ENCODE measurements at regions not wholly inside any gene's neighbourhood (a gene's known extent, or its start where the extent isn't known, plus 50 kb on each side); places are given as distances from the start of the nearest gene placed in this dataset.

DNA sequence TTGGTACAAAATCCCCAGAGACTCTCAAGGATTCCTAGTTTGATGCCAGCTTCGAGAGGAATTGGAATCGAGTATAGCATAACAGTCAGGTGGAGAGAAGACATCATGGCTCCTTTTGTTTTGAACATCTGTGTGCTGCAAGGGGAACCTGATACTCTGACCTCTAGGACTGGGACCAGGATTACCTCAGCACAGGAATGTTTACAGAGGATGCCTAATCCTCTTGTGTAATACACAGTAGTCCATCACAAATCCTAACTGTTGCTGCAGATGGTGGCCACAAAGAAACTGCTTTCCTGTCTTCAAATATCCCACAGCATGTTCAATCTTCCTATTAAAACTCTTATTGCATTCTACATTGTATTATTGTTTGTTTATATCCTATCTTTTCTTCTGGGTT lies 111.8 kb upstream of the PRMT6 start:
- H3K4me3 ChIP-seq, result no peak overlapping the region
- no peak for FAIRE-seq
- intact Hi-C loops (cut with micrococcal nuclease; ENCODE audit: unreplicated experiment), result no loop called here
- H3K9ac ChIP-seq (ENCODE audit: control insufficient read depth, insufficient read depth, low read length), result no peak overlapping the region
- H3K4me2 ChIP-seq (ENCODE audit: control insufficient read depth, insufficient read depth), result no peak overlapping the region
- no peak overlapping the region for H2AFZ ChIP-seq (ENCODE audit: control insufficient read depth, low read depth, low read length)
- POLR2A ChIA-PET, result no interaction called here
- WGBS (ENCODE audit: insufficient coverage, insufficient replicate concordance, low lambda C conversion rate, missing lambda C conversion rate), result 0% methylated on average over 2 of the region's 2 CpGs
- CTCF ChIA-PET, result no interaction called here
- H3K27ac ChIP-seq (ENCODE audit: control insufficient read depth, insufficient read depth), result no peak overlapping the region
- no peaks in the 10 kb centered on the region for H3K36me3 ChIP-seq (ENCODE audit: control insufficient read depth in 2 of 2, insufficient read depth in 2 of 2, low read length in 1 of 2)
- H3K4me1 ChIP-seq (ENCODE audit: control insufficient read depth, insufficient read depth, low read length), result no peaks in the 10 kb centered on the region
- RAD21 ChIA-PET (ENCODE audit: unreplicated experiment), result no interaction called here
- H3K27me3 ChIP-seq (replicated peaks in 1 of 2; ENCODE audit: control insufficient read depth in 2 of 2, insufficient read depth in 2 of 2, low read length in 1 of 2), result no peaks in the 10 kb centered on the region
- BruUV-seq (replicated peaks), result no TSS peak
- SMC1A ChIA-PET (ENCODE audit: uncharacterized antibody, unreplicated experiment), result no interaction called here
- no peaks in the 10 kb centered on the region for H3K9me3 ChIP-seq (replicated peaks; ENCODE audit: control insufficient read depth, insufficient read depth, low read length)
- DNase-seq (ENCODE audit: low read depth, low spot score), result no peak
- H3K79me2 ChIP-seq (ENCODE audit: control insufficient read depth, insufficient read depth, low read length), result no peaks in the 10 kb centered on the region
- in situ Hi-C loops (cut with MboI), result no loop called here
- no peak for TF ChIP-seq JUNB (IDR thresholded peaks at IDR 0.05)
- TF ChIP-seq POLR2A (IDR thresholded peaks at IDR 0.05; ENCODE audit: low read depth, low read length), result no peak
- TF ChIP-seq, protein P1, sequence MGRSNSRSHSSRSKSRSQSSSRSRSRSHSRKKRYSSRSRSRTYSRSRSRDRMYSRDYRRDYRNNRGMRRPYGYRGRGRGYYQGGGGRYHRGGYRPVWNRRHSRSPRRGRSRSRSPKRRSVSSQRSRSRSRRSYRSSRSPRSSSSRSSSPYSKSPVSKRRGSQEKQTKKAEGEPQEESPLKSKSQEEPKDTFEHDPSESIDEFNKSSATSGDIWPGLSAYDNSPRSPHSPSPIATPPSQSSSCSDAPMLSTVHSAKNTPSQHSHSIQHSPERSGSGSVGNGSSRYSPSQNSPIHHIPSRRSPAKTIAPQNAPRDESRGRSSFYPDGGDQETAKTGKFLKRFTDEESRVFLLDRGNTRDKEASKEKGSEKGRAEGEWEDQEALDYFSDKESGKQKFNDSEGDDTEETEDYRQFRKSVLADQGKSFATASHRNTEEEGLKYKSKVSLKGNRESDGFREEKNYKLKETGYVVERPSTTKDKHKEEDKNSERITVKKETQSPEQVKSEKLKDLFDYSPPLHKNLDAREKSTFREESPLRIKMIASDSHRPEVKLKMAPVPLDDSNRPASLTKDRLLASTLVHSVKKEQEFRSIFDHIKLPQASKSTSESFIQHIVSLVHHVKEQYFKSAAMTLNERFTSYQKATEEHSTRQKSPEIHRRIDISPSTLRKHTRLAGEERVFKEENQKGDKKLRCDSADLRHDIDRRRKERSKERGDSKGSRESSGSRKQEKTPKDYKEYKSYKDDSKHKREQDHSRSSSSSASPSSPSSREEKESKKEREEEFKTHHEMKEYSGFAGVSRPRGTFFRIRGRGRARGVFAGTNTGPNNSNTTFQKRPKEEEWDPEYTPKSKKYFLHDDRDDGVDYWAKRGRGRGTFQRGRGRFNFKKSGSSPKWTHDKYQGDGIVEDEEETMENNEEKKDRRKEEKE (IDR thresholded peaks at IDR 0.05), result no peak
- no peak for TF ChIP-seq KLF5 (IDR thresholded peaks at IDR 0.05; ENCODE audit: partially characterized antibody)
- TF ChIP-seq IRF4 (IDR thresholded peaks at IDR 0.05; ENCODE audit: low read depth, low read length), result no peak
- no peak for TF ChIP-seq DPF2 (IDR thresholded peaks at IDR 0.05)
- no peak for TF ChIP-seq JUND (IDR thresholded peaks at IDR 0.05; ENCODE audit: low read depth, low read length)
- no peak for TF ChIP-seq TCF3 (IDR thresholded peaks at IDR 0.05; ENCODE audit: borderline replicate concordance, insufficient read depth, low read depth, low read length)
- no peak for TF ChIP-seq TCF7 (IDR thresholded peaks at IDR 0.05; ENCODE audit: borderline replicate concordance)
- TF ChIP-seq SMARCA5 (IDR thresholded peaks at IDR 0.05), result no peak
- TF ChIP-seq NR2C2 (IDR thresholded peaks at IDR 0.05; ENCODE audit: borderline replicate concordance, control insufficient read depth, insufficient read length, low read depth), result no peak
- TF ChIP-seq, protein P2, sequence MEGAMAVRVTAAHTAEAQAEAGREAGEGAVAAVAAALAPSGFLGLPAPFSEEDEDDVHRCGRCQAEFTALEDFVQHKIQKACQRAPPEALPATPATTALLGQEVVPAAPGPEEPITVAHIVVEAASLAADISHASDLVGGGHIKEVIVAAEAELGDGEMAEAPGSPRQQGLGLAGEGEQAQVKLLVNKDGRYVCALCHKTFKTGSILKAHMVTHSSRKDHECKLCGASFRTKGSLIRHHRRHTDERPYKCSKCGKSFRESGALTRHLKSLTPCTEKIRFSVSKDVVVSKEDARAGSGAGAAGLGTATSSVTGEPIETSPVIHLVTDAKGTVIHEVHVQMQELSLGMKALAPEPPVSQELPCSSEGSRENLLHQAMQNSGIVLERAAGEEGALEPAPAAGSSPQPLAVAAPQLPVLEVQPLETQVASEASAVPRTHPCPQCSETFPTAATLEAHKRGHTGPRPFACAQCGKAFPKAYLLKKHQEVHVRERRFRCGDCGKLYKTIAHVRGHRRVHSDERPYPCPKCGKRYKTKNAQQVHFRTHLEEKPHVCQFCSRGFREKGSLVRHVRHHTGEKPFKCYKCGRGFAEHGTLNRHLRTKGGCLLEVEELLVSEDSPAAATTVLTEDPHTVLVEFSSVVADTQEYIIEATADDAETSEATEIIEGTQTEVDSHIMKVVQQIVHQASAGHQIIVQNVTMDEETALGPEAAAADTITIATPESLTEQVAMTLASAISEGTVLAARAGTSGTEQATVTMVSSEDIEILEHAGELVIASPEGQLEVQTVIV (IDR thresholded peaks at IDR 0.05; ENCODE audit: borderline replicate concordance, partially characterized antibody), result no peak
- TF ChIP-seq ETV6 (conservative IDR thresholded peaks at IDR 0.05 in 1 of 2, IDR thresholded peaks at IDR 0.05 in 1 of 2; ENCODE audit: borderline replicate concordance in 1 of 2, low read depth in 1 of 2), result no peak
- TF ChIP-seq ZNF384 (IDR thresholded peaks at IDR 0.05; ENCODE audit: borderline replicate concordance, low read depth, low read length), result no peak
- TF ChIP-seq, protein P3, sequence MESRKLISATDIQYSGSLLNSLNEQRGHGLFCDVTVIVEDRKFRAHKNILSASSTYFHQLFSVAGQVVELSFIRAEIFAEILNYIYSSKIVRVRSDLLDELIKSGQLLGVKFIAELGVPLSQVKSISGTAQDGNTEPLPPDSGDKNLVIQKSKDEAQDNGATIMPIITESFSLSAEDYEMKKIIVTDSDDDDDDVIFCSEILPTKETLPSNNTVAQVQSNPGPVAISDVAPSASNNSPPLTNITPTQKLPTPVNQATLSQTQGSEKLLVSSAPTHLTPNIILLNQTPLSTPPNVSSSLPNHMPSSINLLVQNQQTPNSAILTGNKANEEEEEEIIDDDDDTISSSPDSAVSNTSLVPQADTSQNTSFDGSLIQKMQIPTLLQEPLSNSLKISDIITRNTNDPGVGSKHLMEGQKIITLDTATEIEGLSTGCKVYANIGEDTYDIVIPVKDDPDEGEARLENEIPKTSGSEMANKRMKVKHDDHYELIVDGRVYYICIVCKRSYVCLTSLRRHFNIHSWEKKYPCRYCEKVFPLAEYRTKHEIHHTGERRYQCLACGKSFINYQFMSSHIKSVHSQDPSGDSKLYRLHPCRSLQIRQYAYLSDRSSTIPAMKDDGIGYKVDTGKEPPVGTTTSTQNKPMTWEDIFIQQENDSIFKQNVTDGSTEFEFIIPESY (IDR thresholded peaks at IDR 0.05), result no peak
- no peak for ATAC-seq
- H4K20me1 ChIP-seq (ENCODE audit: control insufficient read depth, insufficient read depth), result no peaks in the 10 kb centered on the region

Data from GM12878 (cell line).